Suprapubic skin (tissue), 4 donors: ENCODE measurements at regions not wholly inside any gene's neighbourhood (a gene's known extent, or its start where the extent isn't known, plus 50 kb on each side); places are given as distances from the start of the nearest gene placed in this dataset.

Experiments
- DNase-seq, 2 donors: peaks; one replicate each; pipeline ENCODE4 v3.0.0-alpha.2; 2019; ENCODE audit warnings: low spot score in 2 of 2
- H3K27ac ChIP-seq: fragments of 200-600 bp; sonication (generic); one replicate; pipeline ENCODE4 v1.5.1; 2019
- H3K27me3 ChIP-seq: fragments of 200-600 bp; sonication (generic); one replicate; pipeline ENCODE4 v1.5.1; 2019
- H3K36me3 ChIP-seq: fragments of 200-600 bp; sonication (generic); one replicate; pipeline ENCODE4 v1.5.1; 2019
- H3K4me1 ChIP-seq: fragments of 200-600 bp; sonication (generic); one replicate; pipeline ENCODE4 v1.5.1; 2019
- H3K4me3 ChIP-seq: fragments of 200-600 bp; sonication (generic); one replicate; pipeline ENCODE4 v1.5.1; 2019; ENCODE audit warnings: mild to moderate bottlenecking
- H3K9me3 ChIP-seq: fragments of 200-600 bp; sonication (generic); one replicate; pipeline ENCODE4 v1.5.1; 2019
- EP300 ChIP-seq: sonication (generic); formaldehyde crosslinking; IDR thresholded peaks from one replicate; pipeline ENCODE4 v1.6.1; 2017; ENCODE audit warnings: antibody characterized with exemption
- POLR2A ChIP-seq, 2 donors: fragments of 450-650 bp; IDR thresholded peaks; one replicate each; pipeline ENCODE4 v1.6.1; 2017; ENCODE audit warnings: antibody characterized with exemption in 2 of 2, mild to moderate bottlenecking in 2 of 2, moderate library complexity in 2 of 2
- POLR2AphosphoS5 ChIP-seq, 3 donors: sonication (generic); formaldehyde crosslinking; IDR thresholded peaks; one replicate each; pipeline ENCODE4 v1.6.1; 2017; ENCODE audit warnings: antibody characterized with exemption in 3 of 3
- WGBS: methylation state at CpG from one replicate; pipeline ENCODE4 v1.1.5; 2018; 5-methylcytosine and 5-hydroxymethylcytosine counted together
- TF ChIP-seq, protein P1 (sequence below), 2 donors: fragments of 200-600 bp in 1 of 2; fragments of 450-650 bp in 1 of 2; sonication (generic) in 1 of 2; IDR thresholded peaks; one replicate each; pipeline ENCODE4 v1.5.1; 2016 to 2019; ENCODE audit warnings: antibody characterized with exemption in 2 of 2, mild to moderate bottlenecking in 1 of 2, moderate library complexity in 1 of 2

GRCh38 chr3:163347944-163348343 is 1730.4 kb downstream of the SI start:
- Histone ChIP-seq H3K36me3 (no peaks in the 10 kb centered on the region), H3K4me1 (no peaks in the 10 kb centered on the region), H3K27ac (no peak overlapping the region), H3K4me3 (no peak overlapping the region), H3K9me3 (no peaks in the 10 kb centered on the region), H3K27me3 (no peaks in the 10 kb centered on the region)
- 59% methylated on average over 3 of the region's 3 CpGs for WGBS
- TF ChIP-seq POLR2A (IDR thresholded peaks at IDR 0.05): no peak
- TF ChIP-seq POLR2AphosphoS5 (IDR thresholded peaks at IDR 0.05): no peak
- no peak for DNase-seq

- no peak for TF ChIP-seq POLR2AphosphoS5 (IDR thresholded peaks at IDR 0.05)
- TF ChIP-seq, protein P1, sequence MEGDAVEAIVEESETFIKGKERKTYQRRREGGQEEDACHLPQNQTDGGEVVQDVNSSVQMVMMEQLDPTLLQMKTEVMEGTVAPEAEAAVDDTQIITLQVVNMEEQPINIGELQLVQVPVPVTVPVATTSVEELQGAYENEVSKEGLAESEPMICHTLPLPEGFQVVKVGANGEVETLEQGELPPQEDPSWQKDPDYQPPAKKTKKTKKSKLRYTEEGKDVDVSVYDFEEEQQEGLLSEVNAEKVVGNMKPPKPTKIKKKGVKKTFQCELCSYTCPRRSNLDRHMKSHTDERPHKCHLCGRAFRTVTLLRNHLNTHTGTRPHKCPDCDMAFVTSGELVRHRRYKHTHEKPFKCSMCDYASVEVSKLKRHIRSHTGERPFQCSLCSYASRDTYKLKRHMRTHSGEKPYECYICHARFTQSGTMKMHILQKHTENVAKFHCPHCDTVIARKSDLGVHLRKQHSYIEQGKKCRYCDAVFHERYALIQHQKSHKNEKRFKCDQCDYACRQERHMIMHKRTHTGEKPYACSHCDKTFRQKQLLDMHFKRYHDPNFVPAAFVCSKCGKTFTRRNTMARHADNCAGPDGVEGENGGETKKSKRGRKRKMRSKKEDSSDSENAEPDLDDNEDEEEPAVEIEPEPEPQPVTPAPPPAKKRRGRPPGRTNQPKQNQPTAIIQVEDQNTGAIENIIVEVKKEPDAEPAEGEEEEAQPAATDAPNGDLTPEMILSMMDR (IDR thresholded peaks at IDR 0.05): no peak
- no peak for TF ChIP-seq EP300
- TF ChIP-seq POLR2A (IDR thresholded peaks at IDR 0.05): no peak
- DNase-seq: no peak
- H3K27ac ChIP-seq: no peak overlapping the region
- 63% methylated on average over 1 of the region's 1 CpG for WGBS
- H3K4me3 ChIP-seq: no peak overlapping the region
- no peaks in the 10 kb centered on the region for H3K27me3 ChIP-seq
- H3K36me3 ChIP-seq: no peaks in the 10 kb centered on the region
- peaks cover 6% of the 10 kb centered on the region for H3K9me3 ChIP-seq
- no peaks in the 10 kb centered on the region for H3K4me1 ChIP-seq
These were observed 1742.9 kb downstream of the SI start for GRCh38 chr3:163335429-163335828.

GRCh38 chr3:163328680-163329079 is 1749.6 kb downstream of the SI start:
- no peak for TF ChIP-seq EP300
- TF ChIP-seq, protein P1 (IDR thresholded peaks at IDR 0.05): no peak
- no peaks in the 10 kb centered on the region for H3K4me1 ChIP-seq
- DNase-seq: no peak
- WGBS: 74% methylated on average over 7 of the region's 7 CpGs
- no peak overlapping the region for H3K4me3 ChIP-seq
- no peaks in the 10 kb centered on the region for H3K36me3 ChIP-seq
- no peak overlapping the region for H3K27ac ChIP-seq
- no peaks in the 10 kb centered on the region for H3K9me3 ChIP-seq
- no peaks in the 10 kb centered on the region for H3K27me3 ChIP-seq

DNA sequence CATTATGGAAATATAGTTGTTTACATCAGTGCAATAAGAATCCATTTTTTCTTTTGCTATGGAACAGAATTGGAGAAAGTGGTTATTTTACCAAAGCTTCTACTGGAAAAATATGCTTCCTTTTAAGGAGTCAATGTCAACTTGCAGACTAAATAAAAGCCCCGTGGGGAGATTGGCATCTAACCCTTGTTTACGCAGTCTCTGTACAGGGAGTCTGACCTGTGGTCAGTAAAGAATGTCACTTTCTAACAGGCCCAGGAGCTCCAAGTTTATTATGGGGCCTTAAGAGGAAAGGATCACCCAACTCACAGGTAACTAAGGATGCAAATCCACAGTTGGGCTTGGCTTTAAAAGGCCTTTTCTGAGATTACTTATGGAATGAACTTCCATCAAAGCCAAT is 1751.2 kb downstream of the SI start:
- H3K27ac ChIP-seq: no peak overlapping the region
- H3K9me3 ChIP-seq: no peaks in the 10 kb centered on the region
- 71% methylated on average over 2 of the region's 2 CpGs for WGBS
- no peaks in the 10 kb centered on the region for H3K27me3 ChIP-seq
- no peak overlapping the region for H3K4me3 ChIP-seq
- TF ChIP-seq, protein P1 (IDR thresholded peaks at IDR 0.05): no peak
- TF ChIP-seq POLR2A (IDR thresholded peaks at IDR 0.05) (no peak), POLR2AphosphoS5 (IDR thresholded peaks at IDR 0.05) (no peak), EP300 (no peak)
- H3K4me1 ChIP-seq: no peaks in the 10 kb centered on the region
- DNase-seq: no peak
- no peaks in the 10 kb centered on the region for H3K36me3 ChIP-seq

GRCh38 chr3:163315786-163316185 is 1762.5 kb downstream of the SI start:
- Histone ChIP-seq H3K9me3 (no peaks in the 10 kb centered on the region), H3K36me3 (no peaks in the 10 kb centered on the region), H3K27me3 (no peaks in the 10 kb centered on the region), H3K4me3 (no peak overlapping the region), H3K27ac (no peak overlapping the region), H3K4me1 (no peaks in the 10 kb centered on the region)
- DNase-seq: no peak
- TF ChIP-seq POLR2AphosphoS5 (IDR thresholded peaks at IDR 0.05) (no peak), EP300 (no peak)
- TF ChIP-seq, protein P1 (IDR thresholded peaks at IDR 0.05): no peak

- Histone ChIP-seq H3K4me1 (no peaks in the 10 kb centered on the region), H3K36me3 (no peaks in the 10 kb centered on the region), H3K4me3 (no peak overlapping the region), H3K27ac (no peak overlapping the region), H3K27me3 (no peaks in the 10 kb centered on the region), H3K9me3 (peaks cover 15% of the 10 kb centered on the region)
- TF ChIP-seq, protein P1 (IDR thresholded peaks at IDR 0.05): no peak
- TF ChIP-seq POLR2AphosphoS5 (IDR thresholded peaks at IDR 0.05) (no peak), POLR2A (IDR thresholded peaks at IDR 0.05) (no peak)
- no peak for DNase-seq
- 98% methylated on average over 2 of the region's 2 CpGs for WGBS
These were observed 1771.9 kb downstream of the SI start for GRCh38 chr3:163306405-163306804.
